NCI-H526 treated with DMSO at 0.1 percent for 48 hours (cell line): ENCODE measurements at regions not wholly inside any gene's neighbourhood (a gene's known extent, or its start where the extent isn't known, plus 50 kb on each side); places are given as distances from the start of the nearest gene placed in this dataset.

ENCODE experiments used
- DNase-seq: peaks from one replicate; lab custom pipeline; 2025; lab: John Stamatoyannopoulos, UW

DNA sequence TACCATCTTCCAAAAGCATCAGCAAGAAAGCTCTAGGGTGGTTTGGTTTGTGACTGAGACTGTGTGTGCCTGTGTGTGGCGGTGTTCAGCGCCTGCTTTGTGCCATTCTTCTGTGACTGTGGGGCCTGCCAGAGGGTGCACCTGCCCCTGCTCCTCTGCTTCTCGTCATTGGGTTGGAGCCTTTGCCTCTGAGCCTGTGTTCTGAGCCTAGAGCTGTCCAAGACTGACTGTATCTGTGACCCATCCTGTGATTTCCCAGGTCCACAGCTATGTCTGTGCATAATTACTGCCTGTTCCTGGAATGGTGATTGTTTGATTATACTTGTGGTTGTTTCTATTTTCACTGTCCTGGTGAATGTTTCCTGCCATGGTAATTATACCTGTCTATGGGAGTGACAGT is 57.1 kb upstream of the KLHL29 start:
- DNase-seq: no peak

DNA sequence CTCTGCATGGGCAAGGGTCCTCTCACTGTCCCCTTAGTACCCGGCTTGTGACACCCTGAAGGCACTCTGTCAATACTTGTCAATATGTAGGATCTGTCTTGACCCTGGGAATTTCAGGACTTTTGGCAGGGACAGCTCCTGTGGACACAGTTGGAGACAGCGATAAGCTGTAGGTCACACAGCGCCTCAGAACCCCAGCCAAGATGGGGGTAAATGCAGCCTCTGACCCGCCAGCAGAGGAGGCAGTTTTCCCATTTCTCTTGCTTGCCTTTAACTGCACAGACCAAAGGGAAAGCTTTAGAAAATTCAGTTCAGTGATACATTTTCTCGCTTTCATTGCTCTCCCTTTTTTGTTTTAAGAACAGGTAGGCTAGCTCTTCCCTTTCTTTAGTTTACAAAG is 54.8 kb upstream of the KLHL29 start:
- no peak for DNase-seq
